BE2C (cell line): ENCODE measurements at regions not wholly inside any gene's neighbourhood (a gene's known extent, or its start where the extent isn't known, plus 50 kb on each side); places are given as distances from the start of the nearest gene placed in this dataset.

Experiments
- DNase-seq: peaks from one replicate; pipeline ENCODE4 v3.0.0-alpha.2; 2020
- H3K27me3 ChIP-seq: fragments of 250-450 bp; sonication (Bioruptor Pico); 2 replicates; pipeline ENCODE4 v1.5.1; 2020; ENCODE audit warnings: mild to moderate bottlenecking
- H3K36me3 ChIP-seq: fragments of 250-450 bp; sonication (Bioruptor Pico); 2 replicates; pipeline ENCODE4 v1.5.1; 2020; ENCODE audit warnings: mild to moderate bottlenecking
- H3K4me1 ChIP-seq: fragments of 250-450 bp; sonication (Bioruptor Pico); 2 replicates; pipeline ENCODE4 v1.5.1; 2020
- H3K4me3 ChIP-seq: 2 replicates; pipeline ENCODE4 v1.5.1; 2011; ENCODE audit warnings: low read depth, low read length
- H3K9me3 ChIP-seq: fragments of 250-450 bp; sonication (Bioruptor Pico); 2 replicates; pipeline ENCODE4 v1.5.1; 2020
- CTCF ChIP-seq: IDR thresholded peaks from 2 replicates; pipeline ENCODE4 v1.5.1; 2012; ENCODE audit warnings: mild to moderate bottlenecking, low read depth, low read length

GRCh38 chr5:109258755-109259154 lies 151.0 kb downstream of the PJA2 start:
- Histone ChIP-seq H3K4me1 (no peaks in the 10 kb centered on the region), H3K9me3 (no peaks in the 10 kb centered on the region), H3K36me3 (no peaks in the 10 kb centered on the region), H3K4me3 (no peak overlapping the region), H3K27me3 (no peaks in the 10 kb centered on the region)
- DNase-seq: no peak
- no peak for TF ChIP-seq CTCF

- no peak overlapping the region for H3K4me3 ChIP-seq
- no peaks in the 10 kb centered on the region for H3K9me3 ChIP-seq
- TF ChIP-seq CTCF: no peak
- no peak for DNase-seq
- H3K36me3 ChIP-seq: no peaks in the 10 kb centered on the region
- H3K4me1 ChIP-seq: no peaks in the 10 kb centered on the region
- H3K27me3 ChIP-seq: no peaks in the 10 kb centered on the region
Observed at GRCh38 chr5:109256486-109256885, 153.3 kb downstream of the PJA2 start.

GRCh38 chr5:109254511-109254910 lies 155.3 kb downstream of the PJA2 start:
- Histone ChIP-seq H3K36me3 (no peaks in the 10 kb centered on the region), H3K4me1 (no peaks in the 10 kb centered on the region), H3K4me3 (no peak overlapping the region), H3K9me3 (no peaks in the 10 kb centered on the region), H3K27me3 (no peaks in the 10 kb centered on the region)
- DNase-seq: no peak
- no peak for TF ChIP-seq CTCF

DNA sequence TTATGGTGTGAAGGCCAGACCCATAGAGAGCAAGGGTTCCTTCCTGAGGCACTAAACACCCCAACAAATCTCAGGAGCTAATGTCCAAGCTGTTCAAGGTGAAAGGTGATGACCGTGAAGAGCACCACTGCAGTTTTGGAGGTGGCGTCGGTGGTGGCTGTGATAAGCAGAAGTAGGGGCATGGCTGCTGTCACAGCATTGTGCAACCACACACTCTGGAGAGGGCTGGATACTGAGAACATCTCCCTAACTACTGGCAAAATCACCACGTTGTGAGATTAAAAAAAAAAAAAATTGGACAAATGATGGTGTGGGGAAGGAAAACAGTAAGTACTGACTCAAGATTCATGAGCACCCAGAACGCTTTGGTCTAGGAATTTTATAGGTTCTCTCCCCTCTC lies 156.5 kb downstream of the PJA2 start:
- Histone ChIP-seq H3K27me3 (no peaks in the 10 kb centered on the region), H3K9me3 (no peaks in the 10 kb centered on the region), H3K36me3 (no peaks in the 10 kb centered on the region), H3K4me1 (no peaks in the 10 kb centered on the region), H3K4me3 (no peak overlapping the region)
- no peak for DNase-seq
- TF ChIP-seq CTCF: no peak

DNA sequence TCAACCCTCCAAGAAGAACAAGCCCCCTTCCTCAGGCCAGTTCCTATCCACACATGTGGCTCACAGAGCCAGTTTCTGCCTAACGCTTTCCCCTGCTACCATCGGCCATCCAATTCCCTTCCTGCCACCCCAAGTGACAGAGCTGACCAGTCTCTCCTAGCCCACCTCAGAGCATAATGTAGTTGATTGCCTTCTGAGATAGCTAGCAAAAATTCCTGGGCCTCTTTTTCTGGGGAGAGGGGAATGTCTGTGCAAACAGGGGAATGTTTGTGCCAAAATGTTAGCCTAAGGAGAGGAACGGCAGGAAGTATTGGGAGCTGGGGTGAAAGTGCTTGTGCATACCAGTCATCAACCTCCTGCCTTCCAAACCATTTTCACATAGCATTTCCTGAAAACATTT lies 157.0 kb downstream of the PJA2 start:
- H3K4me3 ChIP-seq: no peak overlapping the region
- no peaks in the 10 kb centered on the region for H3K36me3 ChIP-seq
- H3K27me3 ChIP-seq: no peaks in the 10 kb centered on the region
- H3K9me3 ChIP-seq: no peaks in the 10 kb centered on the region
- TF ChIP-seq CTCF: no peak
- H3K4me1 ChIP-seq: no peaks in the 10 kb centered on the region
- DNase-seq: no peak

DNA sequence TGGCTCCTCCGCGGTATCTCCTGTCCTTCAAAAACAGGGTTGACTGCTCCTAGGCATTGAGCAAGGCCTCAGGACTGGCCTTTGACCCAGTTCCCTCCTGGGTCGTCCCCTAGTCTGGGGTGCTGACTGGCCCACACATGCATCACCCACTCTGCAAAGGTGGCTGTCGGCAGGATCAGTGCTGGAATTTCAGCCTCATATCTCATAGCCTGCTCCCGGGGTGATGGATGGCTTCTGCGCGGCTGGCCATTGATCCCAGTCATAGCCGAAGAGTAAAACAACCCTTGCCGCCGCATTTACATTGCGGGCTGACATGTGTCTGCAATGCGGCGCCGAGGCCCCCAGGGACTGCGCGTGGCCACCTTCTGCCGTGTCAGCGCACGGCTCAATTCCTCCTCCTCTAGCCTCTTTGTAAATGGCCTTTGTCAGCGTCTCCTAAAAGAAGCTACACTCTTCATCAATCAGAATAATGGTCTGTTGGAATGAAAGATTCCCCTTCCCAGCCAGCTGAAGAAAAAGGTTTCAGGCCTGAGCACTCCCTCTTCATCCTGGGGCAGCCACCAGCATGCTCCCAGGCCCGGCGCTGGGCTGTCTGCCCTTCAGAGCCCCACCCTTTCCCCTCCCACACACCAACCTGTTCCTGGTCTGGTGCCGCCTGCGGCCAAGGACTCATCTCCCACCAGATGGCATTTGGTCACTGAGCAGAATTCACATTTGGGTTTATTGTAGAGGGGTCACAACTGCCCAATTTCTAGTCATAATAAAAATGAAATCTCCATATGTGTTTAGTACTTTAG lies 159.0 kb downstream of the PJA2 start:
- TF ChIP-seq CTCF: no peak
- no peaks in the 10 kb centered on the region for H3K9me3 ChIP-seq
- no peaks in the 10 kb centered on the region for H3K36me3 ChIP-seq
- no peak for DNase-seq
- no peaks in the 10 kb centered on the region for H3K4me1 ChIP-seq
- no peak overlapping the region for H3K4me3 ChIP-seq
- H3K27me3 ChIP-seq: no peaks in the 10 kb centered on the region
